Stimulated activated CD8-positive, alpha-beta memory T cell treated with anti-CD3 and anti-CD28 coated beads, Interleukin-7, amount 100 ng/mL, for 24 hours (primary cell): ENCODE measurements at regions not wholly inside any gene's neighbourhood (a gene's known extent, or its start where the extent isn't known, plus 50 kb on each side); places are given as distances from the start of the nearest gene placed in this dataset.

Experiments
- DNase-seq: peaks from one replicate; pipeline ENCODE4 v3.0.0-alpha.2; 2020; ENCODE audit warnings: low read depth

DNA sequence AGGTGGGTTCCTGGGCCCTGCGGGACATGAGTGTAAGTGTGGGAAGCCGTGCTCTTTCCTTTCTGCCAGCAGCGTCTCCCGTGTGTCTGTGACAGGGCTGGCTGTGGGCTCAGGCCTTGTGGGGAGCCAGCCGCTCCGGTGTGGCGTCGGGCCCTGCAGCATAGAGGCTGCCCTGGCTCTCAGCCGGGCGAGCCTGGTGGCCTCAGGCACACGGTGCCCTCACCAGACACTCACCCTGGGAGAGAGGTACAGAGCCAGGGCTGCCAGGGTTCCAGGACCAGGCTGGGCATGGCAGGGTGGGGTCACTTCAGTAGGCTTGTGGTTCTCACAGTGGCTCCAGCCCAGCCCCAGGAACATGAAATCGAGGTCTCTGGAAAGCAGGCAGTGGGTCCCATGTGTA, 324.8 kb downstream of the TEX29 start:
- no peak for DNase-seq

DNA sequence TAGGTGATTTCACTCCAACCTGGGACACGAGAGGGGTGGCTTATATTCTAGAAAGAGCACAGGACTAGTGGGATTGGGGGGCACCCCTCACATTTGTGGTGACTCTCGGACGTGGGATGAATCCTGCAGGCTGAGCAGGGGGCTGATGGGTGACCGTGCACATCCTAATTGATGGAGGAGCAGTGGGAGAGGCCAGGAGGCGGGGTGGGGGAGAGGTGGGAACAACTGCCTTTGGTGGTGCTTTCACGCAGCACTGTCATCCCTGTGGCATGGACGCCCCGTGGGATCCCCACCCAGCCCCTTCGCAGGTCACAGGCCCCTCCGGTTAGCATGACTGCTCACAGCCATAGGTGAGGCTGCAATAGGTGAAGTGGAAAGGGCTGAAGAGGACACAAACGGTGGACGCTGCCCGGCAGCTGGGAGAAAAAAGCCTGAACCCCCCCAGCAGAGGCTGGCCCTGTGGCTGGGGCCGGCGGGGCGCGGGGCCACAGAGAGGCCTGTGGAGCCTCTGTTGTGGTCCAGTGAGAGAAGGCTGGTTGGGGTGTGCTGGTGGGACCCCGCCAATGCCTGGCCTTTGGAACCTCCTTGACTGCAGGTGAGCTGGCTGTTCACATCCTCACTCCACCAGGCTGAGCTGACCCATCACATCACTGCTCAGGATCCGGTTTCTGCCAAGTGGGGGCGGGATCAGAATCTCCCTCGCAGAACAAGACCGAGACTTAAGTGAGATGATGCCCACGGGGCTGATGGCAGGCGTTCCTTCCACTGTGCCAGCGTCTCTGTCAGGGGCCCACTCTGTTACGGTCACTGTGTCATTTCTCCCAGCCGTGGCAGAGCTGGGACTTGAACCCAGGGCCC, 325.4 kb downstream of the TEX29 start:
- DNase-seq, result no peak

- DNase-seq, result no peak
Measured at GRCh38 chr13:111646456-111646855, 326.0 kb downstream of the TEX29 start.

DNA sequence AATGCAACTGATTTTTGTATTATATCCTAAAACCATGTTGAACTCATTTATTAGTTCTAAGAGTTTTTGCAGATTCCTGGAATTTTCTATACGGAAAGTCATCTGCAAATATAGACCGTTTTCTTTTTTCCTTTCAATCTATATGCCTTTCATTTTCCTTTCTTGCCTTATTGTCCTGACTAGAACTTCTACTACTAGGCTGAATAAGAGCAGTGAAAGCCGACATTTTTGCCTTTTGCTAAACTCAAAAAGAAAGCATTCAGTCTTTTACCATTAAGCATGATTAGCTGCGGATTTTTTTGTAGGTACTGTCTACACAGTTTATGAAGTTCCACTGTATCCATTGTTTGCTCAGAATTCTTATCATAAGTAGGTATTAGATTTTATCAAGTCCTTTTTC, 328.4 kb downstream of the TEX29 start:
- DNase-seq, result no peak

DNA sequence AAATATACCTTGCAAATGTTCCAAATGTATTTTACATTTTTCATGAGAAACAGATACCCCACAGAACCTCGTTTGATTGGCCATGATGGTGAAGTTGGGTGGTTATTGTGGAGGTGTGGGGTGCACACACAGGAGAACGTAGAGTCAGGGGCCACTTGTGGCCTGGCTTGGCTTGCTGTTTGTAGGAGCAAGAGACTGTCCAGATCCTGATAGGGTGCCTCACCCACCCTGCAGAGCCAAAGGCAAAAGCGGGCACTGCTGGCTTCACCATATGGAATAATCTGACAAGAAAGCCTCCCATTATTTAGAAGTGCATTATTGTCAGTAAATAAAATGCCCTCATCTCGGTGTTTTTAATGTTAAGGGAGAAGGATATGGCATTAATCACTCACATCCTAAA, 330.2 kb downstream of the TEX29 start:
- no peak for DNase-seq

- DNase-seq, result no peak
Measured at GRCh38 chr13:111652676-111653075, 332.2 kb downstream of the TEX29 start.

DNA sequence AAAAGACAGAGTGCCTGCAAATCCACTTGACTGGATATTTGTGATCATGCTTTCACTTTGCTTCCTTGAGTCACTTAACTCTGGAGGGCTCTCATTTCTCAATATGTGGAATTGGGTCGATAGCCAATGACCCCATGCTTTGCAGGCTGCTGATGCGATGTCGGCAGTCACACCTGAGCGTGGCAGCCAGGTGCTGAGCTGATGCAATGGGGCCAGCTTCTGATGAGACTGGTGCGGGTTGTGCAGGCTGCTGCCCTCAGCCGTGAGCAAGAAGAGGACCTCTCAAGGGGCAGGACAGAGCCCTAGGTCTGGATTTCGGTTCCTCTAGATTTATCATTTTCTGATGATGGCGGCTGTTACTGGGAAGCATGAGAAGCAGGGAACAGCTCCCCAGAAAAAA, 334.1 kb downstream of the TEX29 start:
- no peak for DNase-seq

DNA sequence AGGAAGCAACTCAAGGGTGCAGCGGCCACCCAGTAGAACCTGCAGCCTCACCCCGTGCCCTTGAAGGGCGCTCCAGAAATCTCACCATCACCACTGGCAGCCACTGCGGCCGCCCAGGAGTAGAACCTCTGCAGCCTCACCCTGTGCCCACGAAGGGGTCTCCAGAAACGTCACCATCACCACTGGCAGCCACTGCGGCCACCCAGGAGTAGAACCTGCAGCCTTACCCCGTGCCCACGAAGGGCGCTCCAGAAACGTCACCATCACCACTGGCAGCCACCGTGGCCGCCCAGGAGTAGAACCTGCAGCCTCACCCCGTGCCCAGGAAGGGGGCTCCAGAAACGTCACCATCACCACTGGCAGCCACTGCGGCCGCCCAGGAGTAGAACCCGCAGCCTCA, 336.0 kb downstream of the TEX29 start:
- no peak for DNase-seq

- DNase-seq, result no peak
Measured at GRCh38 chr13:111657013-111657412, 336.6 kb downstream of the TEX29 start.

DNA sequence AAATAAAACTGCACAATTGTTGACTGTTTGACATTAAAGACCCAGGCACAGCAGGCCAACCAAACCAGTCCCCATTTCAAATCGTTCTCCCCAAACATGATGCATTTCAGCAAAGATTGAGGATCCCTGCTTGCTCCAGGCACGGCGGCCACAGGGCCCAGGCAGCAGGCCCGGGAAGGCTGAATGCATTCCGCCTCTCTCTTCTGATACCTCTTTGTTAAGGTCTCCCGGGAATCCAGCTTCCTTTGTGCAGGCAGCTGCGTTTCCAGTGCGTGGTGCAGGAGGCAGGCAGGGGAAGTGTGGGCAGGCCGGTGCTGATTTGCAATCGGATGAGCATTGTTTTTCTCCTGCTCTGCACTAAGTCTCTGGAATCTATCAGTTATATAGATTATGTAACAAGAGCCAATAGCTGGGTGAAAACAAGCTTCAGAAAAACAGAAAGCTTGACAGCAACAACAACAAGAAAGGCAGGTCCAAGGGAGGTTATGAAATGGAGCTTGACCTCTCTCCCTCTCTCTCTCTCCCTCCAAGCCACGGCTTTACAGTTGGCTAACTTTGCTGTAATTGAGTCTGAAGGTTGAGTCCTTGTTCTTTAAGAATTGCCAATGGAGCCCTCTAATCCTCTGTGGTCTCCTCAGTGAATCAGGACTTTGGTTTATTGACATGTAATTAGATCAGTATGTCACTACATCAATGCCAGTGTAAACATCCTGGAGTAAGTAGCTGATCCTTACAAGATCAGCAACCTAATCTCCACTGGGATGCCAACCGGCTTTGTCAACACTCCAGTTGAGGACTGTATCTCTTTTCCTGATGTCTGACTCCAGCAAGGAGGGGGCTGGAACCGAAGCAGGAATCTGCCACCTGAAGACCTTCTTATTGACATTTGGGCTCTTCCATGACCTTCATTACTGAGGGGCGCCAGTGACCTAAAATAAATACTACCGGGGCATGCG, 338.0 kb downstream of the TEX29 start:
- DNase-seq, result no peak

DNA sequence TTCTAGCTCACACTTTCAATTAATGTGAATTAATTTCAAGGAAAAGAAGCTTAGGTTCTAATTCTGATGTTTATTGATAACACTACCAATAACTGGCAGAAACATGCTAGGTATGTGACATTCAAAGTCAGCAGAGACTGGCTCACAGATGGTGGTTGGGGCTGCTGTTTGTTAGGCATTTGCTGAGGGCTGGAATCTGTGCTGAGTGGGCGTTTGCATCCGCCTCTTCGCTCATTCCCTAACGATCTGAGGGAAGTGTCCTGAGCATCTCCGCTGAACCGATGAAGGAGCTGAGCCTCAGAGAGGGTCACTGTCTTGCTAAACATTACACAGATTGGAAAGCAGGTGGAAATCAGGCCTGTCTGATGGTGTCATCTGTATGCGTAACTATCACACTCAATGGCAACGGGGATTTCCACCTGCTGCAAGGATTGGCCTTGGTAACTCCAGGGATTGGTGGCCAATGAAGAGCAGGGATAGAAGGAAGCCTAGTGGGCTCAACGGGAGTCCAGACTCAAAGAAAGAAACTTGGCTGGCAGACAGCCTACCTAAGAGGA, 338.9 kb downstream of the TEX29 start:
- no peak for DNase-seq

- no peak for DNase-seq
Measured at GRCh38 chr13:111659842-111660241, 339.4 kb downstream of the TEX29 start.

GRCh38 chr13:111661052-111661451, 340.6 kb downstream of the TEX29 start:
- no peak for DNase-seq

DNA sequence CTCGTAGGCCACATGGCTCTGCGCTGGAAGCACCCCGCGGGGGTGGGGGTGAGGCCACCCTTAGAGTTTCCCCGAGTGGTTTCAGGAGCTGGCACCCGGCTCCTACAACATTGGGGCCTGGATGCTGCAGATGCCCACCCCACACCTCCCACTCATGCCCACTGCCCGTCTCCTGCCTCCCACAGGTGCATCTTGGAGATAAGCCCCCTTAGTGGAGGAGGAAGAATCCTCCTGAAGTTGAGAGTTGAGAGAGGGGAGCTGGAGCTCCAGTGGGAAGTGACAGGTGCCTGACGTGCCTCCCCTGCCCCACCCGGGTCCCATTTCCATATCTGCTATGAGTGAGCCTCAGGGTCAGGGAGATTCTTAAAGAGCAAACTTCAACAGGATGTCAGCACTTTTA, 341.3 kb downstream of the TEX29 start:
- no peak for DNase-seq

DNA sequence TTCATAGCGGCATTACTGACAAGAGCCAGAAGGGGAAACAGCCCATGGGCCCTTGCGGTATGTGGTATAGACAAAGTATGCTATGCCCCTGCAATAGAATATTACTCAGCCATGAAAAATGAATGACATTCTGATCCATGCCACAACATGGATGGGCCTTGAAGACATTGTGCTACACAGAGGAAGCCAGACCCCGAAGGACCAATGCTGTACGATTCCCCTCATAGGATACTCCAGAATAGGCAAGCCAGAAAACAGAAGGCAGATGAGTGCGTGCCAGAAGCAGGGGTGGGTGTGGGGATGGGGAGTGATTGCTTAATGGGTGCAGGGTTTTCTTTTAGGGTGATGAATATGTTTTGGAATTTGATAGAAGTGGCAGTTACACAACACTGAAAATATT, 342.0 kb downstream of the TEX29 start:
- no peak for DNase-seq

- DNase-seq, result no peak
Measured at GRCh38 chr13:111662895-111663294, 342.5 kb downstream of the TEX29 start.

GRCh38 chr13:111663505-111663904, 343.1 kb downstream of the TEX29 start:
- DNase-seq, result no peak

DNA sequence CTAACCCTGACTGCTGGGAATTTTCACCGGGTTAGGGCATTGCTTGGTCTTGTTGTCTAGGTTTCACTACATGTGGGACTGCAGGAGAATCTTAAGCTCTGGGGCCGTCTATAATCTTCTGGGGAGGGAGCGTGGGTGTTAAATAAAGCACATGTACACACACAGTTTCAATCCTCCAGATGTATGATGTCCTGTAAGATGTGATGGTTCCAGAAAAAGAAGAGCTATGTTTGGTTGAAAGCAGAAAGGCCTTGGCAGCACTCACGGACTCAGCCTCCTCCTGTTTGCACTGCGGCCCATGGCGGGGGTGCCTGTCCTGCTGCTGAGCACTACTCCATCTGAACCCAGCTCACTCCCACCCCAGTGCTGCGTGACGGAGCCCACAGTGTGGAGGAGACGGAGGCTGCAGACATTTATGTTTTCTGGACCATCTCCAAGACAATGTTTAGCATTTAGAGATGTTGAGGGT, 343.5 kb downstream of the TEX29 start:
- DNase-seq, result no peak

DNA sequence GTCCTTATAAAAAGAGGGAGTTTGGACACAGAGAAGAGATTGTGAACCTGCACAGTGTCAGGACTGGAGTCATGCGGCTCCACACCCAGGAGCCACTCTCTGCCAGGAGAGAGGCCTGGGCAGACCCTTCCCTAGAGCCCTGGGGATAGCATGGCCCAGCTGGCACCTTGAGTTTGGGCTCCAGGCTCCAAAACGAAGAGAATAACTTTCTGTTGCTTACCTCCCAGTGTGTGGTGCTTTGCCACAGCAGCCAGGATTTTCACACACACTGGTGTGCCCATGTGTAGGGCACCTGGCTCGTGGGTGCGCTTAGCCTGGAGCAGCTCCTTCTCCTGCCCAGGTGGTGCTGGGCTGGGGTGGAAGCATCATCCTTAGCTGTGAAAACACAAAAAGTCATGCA, 344.3 kb downstream of the TEX29 start:
- DNase-seq, result no peak

DNA sequence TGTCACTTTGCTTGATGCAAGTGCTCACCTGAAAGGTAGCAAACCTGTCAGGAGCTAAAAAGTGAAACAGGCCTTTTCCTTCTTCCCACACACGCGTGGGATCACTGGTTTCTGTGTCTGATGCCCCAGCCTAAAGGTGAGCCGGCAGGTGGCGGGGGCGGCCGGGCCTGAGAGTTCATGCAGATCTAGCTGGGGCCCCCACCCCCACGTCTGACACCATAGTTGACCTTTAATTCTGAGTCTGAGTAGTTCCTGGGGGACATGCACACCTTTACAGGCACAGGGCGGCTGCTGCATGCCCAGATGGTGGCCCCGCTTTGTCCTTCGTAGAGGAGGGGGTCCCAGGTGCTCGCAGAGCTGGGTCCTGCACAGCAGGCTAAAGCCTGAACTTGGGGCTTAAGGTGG, 345.3 kb downstream of the TEX29 start:
- DNase-seq, result no peak

DNA sequence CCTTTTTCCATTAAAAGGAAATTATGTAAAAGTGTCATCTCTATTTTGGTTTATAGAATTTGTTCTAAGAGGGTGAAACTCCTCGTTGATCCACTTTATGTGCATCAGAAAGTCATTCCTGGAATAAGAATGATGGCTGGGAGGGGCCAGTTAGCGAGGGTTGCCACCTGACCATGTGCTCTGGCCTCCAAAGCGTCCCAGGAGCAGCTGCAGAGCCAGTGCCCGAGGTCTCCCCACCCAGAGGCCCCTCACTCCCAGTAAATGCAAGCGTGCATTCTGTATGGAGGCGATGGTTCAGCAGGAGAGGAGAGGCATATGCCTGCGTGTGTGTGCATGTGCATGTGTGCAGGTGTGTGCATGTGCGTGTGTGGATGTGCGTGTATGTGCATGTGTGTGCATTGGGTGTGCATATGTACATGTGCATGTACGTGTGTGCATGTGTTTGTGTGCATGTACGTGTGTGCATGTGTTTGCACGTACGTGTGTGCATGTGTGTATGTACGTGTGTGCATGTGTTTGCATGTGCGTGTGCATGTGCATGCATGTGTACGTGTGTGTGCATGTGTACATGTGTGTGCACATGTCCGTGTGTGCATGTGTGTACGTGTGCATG, 345.8 kb downstream of the TEX29 start:
- no peak for DNase-seq

GRCh38 chr13:111667757-111668156, 347.3 kb downstream of the TEX29 start:
- no peak for DNase-seq
